ENCODE measurements at regions not wholly inside any gene's neighbourhood (a gene's known extent, or its start where the extent isn't known, plus 50 kb on each side); places are given as distances from the start of the nearest gene placed in this dataset.

DNA sequence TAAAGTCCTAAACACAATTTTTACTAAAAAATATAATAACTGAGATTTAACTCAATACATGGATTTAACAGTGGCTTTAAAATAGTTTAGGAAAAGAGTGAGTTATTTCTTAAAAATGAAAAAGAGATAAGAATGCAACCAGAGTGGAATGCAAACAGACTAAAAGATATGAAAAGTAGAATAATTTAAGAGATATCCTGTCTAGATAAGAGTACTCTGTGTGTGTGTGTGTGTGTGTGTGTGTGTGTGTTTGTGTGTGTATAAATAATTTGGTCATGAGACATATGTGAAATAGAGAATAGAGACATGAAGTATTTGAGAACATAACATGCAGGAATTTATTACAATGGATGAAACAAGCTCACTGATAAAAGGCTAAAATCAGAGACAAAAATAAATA lies 986.9 kb upstream of the CHORDC1 start:
- Histone ChIP-seq H3F3A (ENCODE audit: low read length, unreplicated experiment) (no peaks in the 10 kb centered on the region), H2AFZ (ENCODE audit: low read length) (no peak overlapping the region), H3K36me3 (ENCODE audit: low read depth, low read length) (no peaks in the 10 kb centered on the region), H3K4me3 (ENCODE audit: low read length) (no peak overlapping the region), H3K9ac (ENCODE audit: low read length) (no peak overlapping the region), H3K79me2 (ENCODE audit: low read length) (no peaks in the 10 kb centered on the region), H4K20me1 (ENCODE audit: low read length) (no peaks in the 10 kb centered on the region), H3K27me3 (ENCODE audit: low read length) (no peaks in the 10 kb centered on the region), H3K9me3 (ENCODE audit: low read length) (no peaks in the 10 kb centered on the region), H3K4me2 (ENCODE audit: low read length) (no peak overlapping the region), H3K27ac (ENCODE audit: low read length) (no peak overlapping the region), H3K4me1 (ENCODE audit: insufficient read depth, low read length) (no peaks in the 10 kb centered on the region), H3K9me2 (replicated peaks; ENCODE audit: low read length) (no peaks in the 10 kb centered on the region)
- CTCF ChIA-PET = no interaction called here
- no peak for DNase-seq
- ATAC-seq = no peak
- POLR2A ChIA-PET (ENCODE audit: unreplicated experiment) = no interaction called here
- intact Hi-C loops (cut with micrococcal nuclease) = no loop called here
- BruUV-seq (replicated peaks) = no TSS peak
- TF ChIP-seq EZH2phosphoT487 (IDR thresholded peaks at IDR 0.05; ENCODE audit: borderline replicate concordance, low read length) = no peak
- no peak for TF ChIP-seq EZH2 (IDR thresholded peaks at IDR 0.05; ENCODE audit: low read length, unreplicated experiment)
- TF ChIP-seq, protein P1, sequence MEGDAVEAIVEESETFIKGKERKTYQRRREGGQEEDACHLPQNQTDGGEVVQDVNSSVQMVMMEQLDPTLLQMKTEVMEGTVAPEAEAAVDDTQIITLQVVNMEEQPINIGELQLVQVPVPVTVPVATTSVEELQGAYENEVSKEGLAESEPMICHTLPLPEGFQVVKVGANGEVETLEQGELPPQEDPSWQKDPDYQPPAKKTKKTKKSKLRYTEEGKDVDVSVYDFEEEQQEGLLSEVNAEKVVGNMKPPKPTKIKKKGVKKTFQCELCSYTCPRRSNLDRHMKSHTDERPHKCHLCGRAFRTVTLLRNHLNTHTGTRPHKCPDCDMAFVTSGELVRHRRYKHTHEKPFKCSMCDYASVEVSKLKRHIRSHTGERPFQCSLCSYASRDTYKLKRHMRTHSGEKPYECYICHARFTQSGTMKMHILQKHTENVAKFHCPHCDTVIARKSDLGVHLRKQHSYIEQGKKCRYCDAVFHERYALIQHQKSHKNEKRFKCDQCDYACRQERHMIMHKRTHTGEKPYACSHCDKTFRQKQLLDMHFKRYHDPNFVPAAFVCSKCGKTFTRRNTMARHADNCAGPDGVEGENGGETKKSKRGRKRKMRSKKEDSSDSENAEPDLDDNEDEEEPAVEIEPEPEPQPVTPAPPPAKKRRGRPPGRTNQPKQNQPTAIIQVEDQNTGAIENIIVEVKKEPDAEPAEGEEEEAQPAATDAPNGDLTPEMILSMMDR (conservative IDR thresholded peaks at IDR 0.05; ENCODE audit: low read depth, low read length) = no peak

DNA sequence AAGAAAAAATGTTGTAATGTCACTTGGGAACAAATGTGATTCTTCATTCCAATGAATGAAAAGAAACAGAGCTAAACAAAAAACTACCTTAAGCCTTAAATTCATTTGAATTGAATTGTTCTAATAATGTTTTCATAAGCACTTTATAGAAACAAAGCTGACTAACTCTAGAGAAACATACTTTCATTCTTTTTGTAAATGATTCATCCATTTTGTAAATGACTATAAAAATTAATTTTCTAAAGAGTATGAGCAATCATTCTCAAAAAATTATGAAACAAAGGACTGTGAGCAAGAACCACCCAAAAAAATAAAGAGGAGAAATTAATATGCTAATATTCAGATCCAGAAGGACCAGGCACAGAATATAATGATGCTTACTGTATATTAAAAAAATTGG lies 986.5 kb upstream of the CHORDC1 start:
- no peak for DNase-seq
- intact Hi-C loops (cut with micrococcal nuclease) = no loop called here
- H4K20me1 ChIP-seq (ENCODE audit: low read length) = no peaks in the 10 kb centered on the region
- H3K4me3 ChIP-seq (ENCODE audit: low read length) = no peak overlapping the region
- TF ChIP-seq, protein P1 (conservative IDR thresholded peaks at IDR 0.05; ENCODE audit: low read depth, low read length) = no peak
- TF ChIP-seq EZH2phosphoT487 (IDR thresholded peaks at IDR 0.05; ENCODE audit: borderline replicate concordance, low read length) (no peak), EZH2 (IDR thresholded peaks at IDR 0.05; ENCODE audit: low read length, unreplicated experiment) (no peak)
- H3K27me3 ChIP-seq (ENCODE audit: low read length) = no peaks in the 10 kb centered on the region
- H3K9me2 ChIP-seq (replicated peaks; ENCODE audit: low read length) = no peaks in the 10 kb centered on the region
- no peak overlapping the region for H3K27ac ChIP-seq (ENCODE audit: low read length)
- ATAC-seq = no peak
- H3K4me1 ChIP-seq (ENCODE audit: insufficient read depth, low read length) = no peaks in the 10 kb centered on the region
- H2AFZ ChIP-seq (ENCODE audit: low read length) = no peak overlapping the region
- no peaks in the 10 kb centered on the region for H3K36me3 ChIP-seq (ENCODE audit: low read depth, low read length)
- H3K9ac ChIP-seq (ENCODE audit: low read length) = no peak overlapping the region
- H3K79me2 ChIP-seq (ENCODE audit: low read length) = no peaks in the 10 kb centered on the region
- no peaks in the 10 kb centered on the region for H3K9me3 ChIP-seq (ENCODE audit: low read length)
- POLR2A ChIA-PET (ENCODE audit: unreplicated experiment) = no interaction called here
- H3K4me2 ChIP-seq (ENCODE audit: low read length) = no peak overlapping the region
- BruUV-seq (replicated peaks) = no TSS peak
- no peaks in the 10 kb centered on the region for H3F3A ChIP-seq (ENCODE audit: low read length, unreplicated experiment)
- CTCF ChIA-PET = no interaction called here

DNA sequence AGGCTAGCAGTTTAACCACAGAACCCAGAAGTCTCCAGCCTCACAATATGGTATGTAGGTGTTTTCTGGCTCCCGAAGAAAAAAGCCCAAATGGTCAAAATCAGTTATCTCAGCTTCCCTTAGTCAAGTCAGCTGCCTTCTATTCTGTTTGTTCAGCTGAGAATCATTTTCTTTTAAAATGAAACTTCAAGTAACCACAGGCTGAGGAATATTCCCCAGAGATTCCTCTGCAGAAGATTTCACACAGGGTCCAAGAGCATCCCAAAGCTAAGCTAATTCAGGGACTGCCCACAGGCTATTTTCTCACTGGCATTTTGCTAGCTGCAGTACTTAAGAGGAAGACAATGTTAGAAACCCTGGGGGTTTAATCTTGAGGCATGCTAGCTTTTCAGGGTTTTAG lies 977.0 kb upstream of the CHORDC1 start:
- BruUV-seq (replicated peaks) = no TSS peak

More for the DNA sequence above, 977.0 kb upstream of the CHORDC1 start:
- no peak overlapping the region for H3K4me2 ChIP-seq (ENCODE audit: low read length)
- no peak for ATAC-seq
- no peak overlapping the region for H3K27ac ChIP-seq (ENCODE audit: low read length)
- CTCF ChIA-PET = no interaction called here
- no peak for DNase-seq
- no peaks in the 10 kb centered on the region for H3K9me3 ChIP-seq (ENCODE audit: low read length)
- no peak for TF ChIP-seq EZH2 (IDR thresholded peaks at IDR 0.05; ENCODE audit: low read length, unreplicated experiment)
- H3K27me3 ChIP-seq (ENCODE audit: low read length) = no peaks in the 10 kb centered on the region
- H3K79me2 ChIP-seq (ENCODE audit: low read length) = no peaks in the 10 kb centered on the region
- no peaks in the 10 kb centered on the region for H3K36me3 ChIP-seq (ENCODE audit: low read depth, low read length)
- no peaks in the 10 kb centered on the region for H3K4me1 ChIP-seq (ENCODE audit: insufficient read depth, low read length)
- H3K4me3 ChIP-seq (ENCODE audit: low read length) = no peak overlapping the region
- POLR2A ChIA-PET (ENCODE audit: unreplicated experiment) = no interaction called here
- H4K20me1 ChIP-seq (ENCODE audit: low read length) = no peaks in the 10 kb centered on the region
- no peak overlapping the region for H2AFZ ChIP-seq (ENCODE audit: low read length)
- H3K9me2 ChIP-seq (replicated peaks; ENCODE audit: low read length) = no peaks in the 10 kb centered on the region
- intact Hi-C loops (cut with micrococcal nuclease) = no loop called here
- H3F3A ChIP-seq (ENCODE audit: low read length, unreplicated experiment) = no peaks in the 10 kb centered on the region
- H3K9ac ChIP-seq (ENCODE audit: low read length) = no peak overlapping the region
